ENCODE measurements at regions not wholly inside any gene's neighbourhood (a gene's known extent, or its start where the extent isn't known, plus 50 kb on each side); places are given as distances from the start of the nearest gene placed in this dataset.

- no peak overlapping the region for H3K9ac ChIP-seq (ENCODE audit: low read length)
- H3K4me3 ChIP-seq (ENCODE audit: low read length), result no peak overlapping the region
- no peaks in the 10 kb centered on the region for H4K20me1 ChIP-seq (ENCODE audit: insufficient read depth)
- no peak overlapping the region for H3K4me2 ChIP-seq (ENCODE audit: low read length)
- H2AFZ ChIP-seq (ENCODE audit: low read depth, low read length), result no peak overlapping the region
- TF ChIP-seq EP300 (conservative IDR thresholded peaks at IDR 0.05; ENCODE audit: poor library complexity, severe bottlenecking) (no peak), SMC3 (conservative IDR thresholded peaks at IDR 0.05; ENCODE audit: poor library complexity) (no peak), POLR2AphosphoS5 (IDR thresholded peaks at IDR 0.05) (no peak), RAD21 (conservative IDR thresholded peaks at IDR 0.05) (no peak), TAF1 (IDR thresholded peaks at IDR 0.05; ENCODE audit: low read depth) (no peak)
- H3K27ac ChIP-seq (ENCODE audit: low read length), result no peak overlapping the region
- no peaks in the 10 kb centered on the region for H3K36me3 ChIP-seq (ENCODE audit: insufficient read depth, low read length)
- peaks cover 14% of the 10 kb centered on the region for H3K9me3 ChIP-seq (ENCODE audit: low read length)
- H3K27me3 ChIP-seq (ENCODE audit: insufficient read depth, low read depth, low read length), result no peaks in the 10 kb centered on the region
- H3K79me2 ChIP-seq (replicated peaks; ENCODE audit: insufficient read depth, low read length), result no peaks in the 10 kb centered on the region
- H3K9me2 ChIP-seq (ENCODE audit: insufficient read depth, low read length), result no peaks in the 10 kb centered on the region
- no peaks in the 10 kb centered on the region for H3F3A ChIP-seq (ENCODE audit: insufficient read depth, low read length, poor library complexity, severe bottlenecking)
Measured at GRCh38 chr15:20348900-20349773, 192.5 kb downstream of the GOLGA6L6 start.

- Histone ChIP-seq H3K4me2 (ENCODE audit: low read length) (no peak overlapping the region), H3K27me3 (ENCODE audit: insufficient read depth, low read depth, low read length) (no peaks in the 10 kb centered on the region), H2AFZ (ENCODE audit: low read depth, low read length) (no peak overlapping the region), H3K9me3 (ENCODE audit: low read length) (peaks cover 14% of the 10 kb centered on the region), H4K20me1 (ENCODE audit: insufficient read depth) (no peaks in the 10 kb centered on the region), H3K79me2 (replicated peaks; ENCODE audit: insufficient read depth, low read length) (no peaks in the 10 kb centered on the region), H3K9ac (ENCODE audit: low read length) (no peak overlapping the region), H3F3A (ENCODE audit: insufficient read depth, low read length, poor library complexity, severe bottlenecking) (no peaks in the 10 kb centered on the region), H3K9me2 (ENCODE audit: insufficient read depth, low read length) (no peaks in the 10 kb centered on the region), H3K27ac (ENCODE audit: low read length) (no peak overlapping the region), H3K4me3 (ENCODE audit: low read length) (no peak overlapping the region), H3K36me3 (ENCODE audit: insufficient read depth, low read length) (no peaks in the 10 kb centered on the region)
- no peak for TF ChIP-seq SMC3 (conservative IDR thresholded peaks at IDR 0.05; ENCODE audit: poor library complexity)
- TF ChIP-seq EZH2 (IDR thresholded peaks at IDR 0.05; ENCODE audit: borderline replicate concordance, insufficient read depth, low read length, poor library complexity, severe bottlenecking), result no peak
- no peak for TF ChIP-seq EP300 (conservative IDR thresholded peaks at IDR 0.05; ENCODE audit: poor library complexity, severe bottlenecking)
- TF ChIP-seq MXI1 (conservative IDR thresholded peaks at IDR 0.05; ENCODE audit: poor library complexity, severe bottlenecking), result no peak
- TF ChIP-seq CTCF (IDR thresholded peaks at IDR 0.05; ENCODE audit: poor library complexity, severe bottlenecking), result no peak
- no peak for TF ChIP-seq REST (IDR thresholded peaks at IDR 0.05; ENCODE audit: borderline replicate concordance)
- TF ChIP-seq POLR2AphosphoS5 (IDR thresholded peaks at IDR 0.05), result no peak
- TF ChIP-seq RAD21 (conservative IDR thresholded peaks at IDR 0.05), result no peak
- no peak for TF ChIP-seq TAF1 (IDR thresholded peaks at IDR 0.05; ENCODE audit: low read depth)
Measured at GRCh38 chr15:20348291-20348899, 193.2 kb downstream of the GOLGA6L6 start.

Data from neural cell (in vitro differentiated cells).